Naive thymus-derived CD8-positive, alpha-beta T cell (primary cell): ENCODE measurements at regions not wholly inside any gene's neighbourhood (a gene's known extent, or its start where the extent isn't known, plus 50 kb on each side); places are given as distances from the start of the nearest gene placed in this dataset.
A peak's percentile ranks its signal among the peaks of the same experiment; 100 is the strongest.

Experiments used
- ATAC-seq, 2 donors: fragments of 150-1000 bp; cut with Tn5 transposase in 1 of 2; sonication (Bioruptor Pico), chemical (Tn5 transposase) in 1 of 2; 1 replicate in 1 of 2; 2 replicates in 1 of 2; pipeline ENCODE4 v1.10.0; 2021; ENCODE audit warnings: mild to moderate bottlenecking in 2 of 2, moderate library complexity in 2 of 2
- POLR2A ChIA-PET: fragments of 350-600 bp; sonication (Branson Sonifier 250); formaldehyde crosslinking; loops from one replicate; lab custom pipeline; 2021; ENCODE audit warnings: antibody characterized with exemption; lab: Charles Lee
- DNase-seq, 10 donors: peaks; one replicate each; pipeline versions ENCODE4 v3.0.0 to v3.0.0-alpha.2; 2020 to 2022
- H3K27ac Mint-ChIP-seq, 10 donors: one replicate each; pipeline ENCODE4 v1.8.0; 2020 to 2022; ENCODE audit warnings: mild to moderate bottlenecking in 10 of 10, mixed read lengths in 10 of 10, moderate library complexity in 4 of 10, inconsistent platforms in 1 of 10
- H3K27me3 Mint-ChIP-seq, 5 donors: one replicate each; pipeline ENCODE4 v1.8.0; 2021 to 2022; ENCODE audit warnings: mixed read lengths in 5 of 5
- H3K36me3 Mint-ChIP-seq, 3 donors: one replicate each; pipeline ENCODE4 v1.8.0; 2020 to 2022; ENCODE audit warnings: mixed read lengths in 3 of 3, mild to moderate bottlenecking in 2 of 3, inconsistent platforms in 1 of 3
- H3K4me1 Mint-ChIP-seq, 4 donors: one replicate each; pipeline ENCODE4 v1.8.0; 2021 to 2022; ENCODE audit warnings: mixed read lengths in 4 of 4
- H3K4me3 Mint-ChIP-seq, 10 donors: one replicate each; pipeline ENCODE4 v1.8.0; 2020 to 2022; ENCODE audit warnings: mild to moderate bottlenecking in 10 of 10, mixed read lengths in 10 of 10, moderate library complexity in 6 of 10, inconsistent platforms in 1 of 10
- H3K9me3 Mint-ChIP-seq, 9 donors: one replicate each; pipeline ENCODE4 v1.8.0; 2020 to 2022; ENCODE audit warnings: mixed read lengths in 9 of 9, mild to moderate bottlenecking in 3 of 9, inconsistent platforms in 1 of 9, moderate library complexity in 1 of 9

DNA sequence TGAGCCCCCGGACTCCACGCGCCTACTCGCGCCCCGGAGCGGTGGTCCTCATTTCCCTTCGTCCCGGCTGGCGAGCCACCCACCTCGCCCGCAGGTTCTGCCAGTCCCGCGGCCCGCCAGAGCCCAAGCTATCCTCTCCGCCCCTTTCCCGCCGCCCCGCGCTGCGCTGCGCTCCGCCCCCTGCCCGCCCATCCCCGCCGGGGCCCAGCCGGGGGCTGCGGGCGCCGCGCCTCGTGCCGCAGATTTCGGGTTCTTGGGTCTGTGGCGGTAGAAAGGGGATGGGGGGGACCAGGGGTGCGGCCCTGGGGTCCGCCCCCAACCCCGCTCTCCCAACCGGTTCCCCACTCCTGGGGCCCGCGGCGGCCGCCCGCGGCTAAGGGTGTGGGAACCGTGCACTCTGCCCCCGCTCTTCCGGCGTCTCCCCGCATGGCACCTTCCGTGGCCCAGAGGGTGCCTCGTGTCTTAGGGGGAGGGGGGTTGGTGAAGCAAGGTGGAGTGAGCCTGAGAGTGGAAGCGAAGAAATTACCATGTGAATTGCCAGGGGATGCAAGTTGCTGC is 650.8 kb upstream of the DIPK2B start:
- POLR2A ChIA-PET, result interaction anchor here (1.9 kb wide), 1 partner anchor 45 kb away, joined by 10 read pairs; no protein-coding TSS in a partner anchor
- H3K9me3 Mint-ChIP-seq, result no peaks in the 10 kb centered on the region
- H3K27me3 Mint-ChIP-seq, result peaks cover 0 to 3% (median 0%) of the 10 kb centered on the region in 5 donors
- peaks cover 6 to 16% (median 8%) of the 10 kb centered on the region in 4 donors for H3K4me1 Mint-ChIP-seq
- peaks cover 0 to 10% (median 0%) of the 10 kb centered on the region in 3 donors for H3K36me3 Mint-ChIP-seq
- peak overlapping the region; percentile 73 to 89 (median 84) for H3K4me3 Mint-ChIP-seq
- ATAC-seq (peak; percentile 74 to 75), DNase-seq (peak in 9 of 10 donors; percentile 2 to 67 (median 25))
- H3K27ac Mint-ChIP-seq, result peak overlapping the region in 3 of 10 donors; percentile 2 to 49 (median 39)

DNA sequence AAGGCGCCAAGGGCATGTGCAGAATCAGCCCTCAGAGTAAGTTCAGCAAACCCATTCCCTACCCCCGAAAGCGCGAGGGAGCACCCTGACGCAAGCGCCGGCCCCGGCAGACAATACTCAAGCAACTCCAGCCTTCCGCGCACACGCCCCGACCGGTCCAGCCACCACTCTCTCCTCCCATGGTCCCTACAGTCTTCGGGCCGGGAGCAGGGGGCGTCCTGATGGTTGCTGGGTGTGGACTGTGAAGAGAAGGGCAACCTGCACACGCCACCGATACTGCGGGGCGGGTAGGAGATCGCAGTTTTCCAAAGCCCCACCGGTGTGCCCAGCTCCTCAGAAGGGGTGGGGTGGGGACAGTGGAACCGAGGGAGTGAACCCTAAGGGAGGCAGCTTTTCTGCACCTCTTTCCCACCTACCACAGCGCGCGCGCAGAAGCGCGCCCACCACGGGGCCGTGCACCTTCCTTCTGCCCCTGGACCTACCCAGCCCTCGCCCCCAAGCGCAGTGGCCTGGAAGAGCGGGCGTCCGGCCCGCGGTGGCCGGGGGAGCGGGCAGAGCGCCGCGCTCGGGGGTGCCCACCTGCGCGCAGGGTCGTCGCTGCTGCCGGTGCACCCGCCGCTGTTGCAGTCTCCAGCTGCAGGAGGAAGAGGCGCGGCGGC is 650.2 kb upstream of the DIPK2B start:
- POLR2A ChIA-PET, result interaction anchor here (1.9 kb wide), 1 partner anchor 44 kb away, joined by 10 read pairs; no protein-coding TSS in a partner anchor
- H3K27ac Mint-ChIP-seq, result peak overlapping the region in 6 of 10 donors; percentile 1 to 81 (median 72)
- H3K4me3 Mint-ChIP-seq, result peak overlapping the region; percentile 86 to 95 (median 91)
- peaks cover 0 to 10% (median 2%) of the 10 kb centered on the region in 3 donors for H3K36me3 Mint-ChIP-seq
- DNase-seq, result peak in 4 of 10 donors; percentile 5 to 54 (median 18)
- peaks cover 0 to 3% (median 0%) of the 10 kb centered on the region in 5 donors for H3K27me3 Mint-ChIP-seq
- H3K9me3 Mint-ChIP-seq, result no peaks in the 10 kb centered on the region
- peak; percentile 45 to 50 for ATAC-seq
- peaks cover 6 to 16% (median 8%) of the 10 kb centered on the region in 4 donors for H3K4me1 Mint-ChIP-seq

DNA sequence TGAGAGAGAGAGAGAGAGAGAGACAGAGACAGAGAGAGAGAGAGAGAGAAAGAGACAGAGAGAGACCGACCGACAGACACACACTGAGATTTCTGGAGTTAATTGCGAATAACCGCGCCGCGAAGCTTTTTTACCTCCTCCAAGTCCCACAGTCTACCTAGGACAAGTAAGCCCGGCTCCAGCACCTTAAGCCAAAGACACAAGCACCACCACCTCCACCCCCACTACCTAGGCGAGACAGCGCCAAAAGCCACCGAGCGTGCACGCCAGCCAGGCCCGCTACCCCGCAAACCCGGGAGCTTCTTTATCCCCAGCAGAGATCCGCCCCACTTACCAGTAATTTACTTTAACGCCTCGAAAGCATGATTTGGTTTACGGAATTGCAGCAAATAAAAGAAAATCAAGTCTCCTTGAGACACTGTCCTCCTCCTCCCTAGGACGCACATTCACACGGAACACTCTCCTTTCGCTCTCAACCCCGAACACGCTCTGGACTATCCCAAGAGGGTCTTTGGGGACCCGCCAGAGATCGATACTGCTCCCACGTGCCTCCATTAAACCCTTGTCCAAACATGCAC is 649.6 kb upstream of the DIPK2B start:
- ATAC-seq (peak; percentile 33 to 34), DNase-seq (peak in 5 of 10 donors; percentile 1 to 18 (median 12))
- H3K36me3 Mint-ChIP-seq, result peaks cover 0 to 10% (median 2%) of the 10 kb centered on the region in 3 donors
- peaks cover 6 to 16% (median 8%) of the 10 kb centered on the region in 4 donors for H3K4me1 Mint-ChIP-seq
- peak overlapping the region in 8 of 10 donors; percentile 25 to 81 (median 72) for H3K27ac Mint-ChIP-seq
- H3K27me3 Mint-ChIP-seq, result peaks cover 0 to 3% (median 0%) of the 10 kb centered on the region in 5 donors
- POLR2A ChIA-PET, result interaction anchor here (1.9 kb wide), 1 partner anchor 44 kb away, joined by 10 read pairs; no protein-coding TSS in a partner anchor
- peak overlapping the region; percentile 86 to 95 (median 91) for H3K4me3 Mint-ChIP-seq
- H3K9me3 Mint-ChIP-seq, result no peaks in the 10 kb centered on the region

DNA sequence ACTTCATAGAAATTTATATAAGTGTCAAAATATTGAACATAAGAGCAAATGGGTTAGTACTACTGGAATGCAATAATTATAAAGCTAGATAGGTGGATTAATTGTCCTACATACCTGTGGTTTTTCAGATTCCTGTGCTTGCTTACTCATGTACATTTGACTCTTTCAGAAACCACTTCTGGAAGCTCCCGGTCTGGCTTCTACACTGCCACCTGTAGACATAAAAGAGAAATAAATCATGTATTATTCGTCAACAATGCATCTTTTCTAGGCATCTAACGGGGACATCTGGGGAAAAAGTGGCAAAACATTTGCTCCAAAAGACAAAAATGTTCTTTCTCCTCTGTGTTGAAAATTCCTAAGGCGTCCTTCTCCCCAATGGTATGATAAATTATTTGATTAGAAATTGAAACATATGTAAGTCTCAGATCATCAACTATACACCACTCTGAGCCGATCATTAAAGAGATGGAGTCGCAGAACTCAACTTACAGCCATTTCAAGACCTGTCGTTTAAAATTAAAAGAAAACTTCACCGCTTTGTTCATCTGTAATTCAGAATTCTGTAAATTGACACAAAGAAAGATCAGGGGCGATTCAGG is 648.7 kb upstream of the DIPK2B start:
- DNase-seq, result peak in 4 of 10 donors; percentile 24 to 57 (median 30)
- Mint-ChIP-seq H3K9me3 (no peaks in the 10 kb centered on the region), H3K36me3 (peaks cover 0 to 10% (median 2%) of the 10 kb centered on the region in 3 donors), H3K4me1 (peaks cover 6 to 16% (median 8%) of the 10 kb centered on the region in 4 donors), H3K4me3 (peak overlapping the region; percentile 86 to 95 (median 91)), H3K27me3 (no peaks in the 10 kb centered on the region), H3K27ac (peak overlapping the region in 4 of 10 donors; percentile 16 to 71 (median 48))
- POLR2A ChIA-PET, result no interaction called here
- peak in 1 of 2 donors; percentile 31 for ATAC-seq

DNA sequence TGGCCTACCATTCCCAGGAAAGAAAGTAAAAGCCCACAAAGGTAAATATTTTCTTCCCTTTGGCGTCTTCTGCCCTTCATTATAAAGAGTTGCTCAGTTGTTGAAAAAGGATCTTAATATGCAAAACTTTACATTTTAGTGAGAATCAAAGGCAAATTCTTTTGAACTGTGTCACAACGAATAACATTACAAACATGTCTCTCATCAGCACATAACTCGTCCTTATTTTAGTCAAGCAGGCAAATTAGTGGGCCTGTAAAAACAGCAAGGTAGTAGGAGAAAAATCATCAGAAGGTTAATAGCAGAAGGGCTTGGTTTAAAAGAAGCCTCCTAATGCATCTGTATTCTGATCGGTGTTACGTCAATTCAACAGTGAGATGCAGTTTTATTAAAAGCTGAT is 647.3 kb upstream of the DIPK2B start:
- Mint-ChIP-seq H3K27me3 (no peaks in the 10 kb centered on the region), H3K36me3 (peaks cover 0 to 10% (median 2%) of the 10 kb centered on the region in 3 donors), H3K27ac (no peak overlapping the region), H3K4me1 (peaks cover 6 to 16% (median 8%) of the 10 kb centered on the region in 4 donors), H3K9me3 (no peaks in the 10 kb centered on the region), H3K4me3 (no peak overlapping the region)
- POLR2A ChIA-PET, result no interaction called here
- ATAC-seq, result no peak
- no peak for DNase-seq

DNA sequence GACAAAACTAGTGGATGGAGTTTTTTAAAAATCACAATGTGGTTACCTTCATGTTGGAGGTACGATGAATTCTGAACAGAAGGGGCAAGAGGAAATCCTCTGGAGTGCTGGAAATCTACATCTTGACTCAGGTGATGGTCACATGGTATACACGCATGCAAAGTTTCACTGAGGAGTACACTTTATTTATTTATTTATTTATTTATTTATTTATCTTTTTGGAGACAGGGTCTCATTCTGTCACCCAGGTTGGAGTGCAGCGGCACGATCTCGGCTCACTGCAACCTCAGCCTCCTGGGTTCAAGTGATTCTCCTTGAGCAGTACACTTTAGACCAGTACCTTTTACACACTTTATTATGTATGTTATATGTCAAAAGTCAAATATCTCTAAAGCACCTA is 645.7 kb upstream of the DIPK2B start:
- H3K4me1 Mint-ChIP-seq, result peaks cover 7 to 24% (median 11%) of the 10 kb centered on the region in 4 donors
- H3K9me3 Mint-ChIP-seq, result no peaks in the 10 kb centered on the region
- POLR2A ChIA-PET, result no interaction called here
- ATAC-seq (no peak), DNase-seq (no peak)
- H3K27me3 Mint-ChIP-seq, result no peaks in the 10 kb centered on the region
- peaks cover 0 to 10% (median 2%) of the 10 kb centered on the region in 3 donors for H3K36me3 Mint-ChIP-seq
- no peak overlapping the region for H3K27ac Mint-ChIP-seq
- H3K4me3 Mint-ChIP-seq, result no peak overlapping the region

DNA sequence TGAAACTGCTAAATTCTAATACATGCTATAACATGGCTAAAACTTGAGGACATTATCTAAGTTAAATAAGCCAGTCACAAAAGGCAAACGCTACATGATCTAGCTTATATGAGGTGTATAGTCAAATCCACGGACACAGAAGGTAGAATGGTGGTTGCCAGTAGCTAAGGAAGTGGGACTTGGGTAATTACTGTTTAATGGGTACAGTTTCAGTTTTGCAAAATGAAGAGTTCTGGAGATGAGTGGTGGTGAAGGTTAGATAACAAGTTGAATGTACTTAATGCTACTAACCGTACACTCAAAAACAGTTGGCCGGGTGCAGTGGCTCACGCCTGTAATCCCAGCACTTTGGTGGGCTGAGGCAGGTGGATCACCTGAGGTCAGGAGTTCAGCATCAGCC is 644.5 kb upstream of the DIPK2B start:
- no peak overlapping the region for H3K4me3 Mint-ChIP-seq
- POLR2A ChIA-PET, result no interaction called here

DNA sequence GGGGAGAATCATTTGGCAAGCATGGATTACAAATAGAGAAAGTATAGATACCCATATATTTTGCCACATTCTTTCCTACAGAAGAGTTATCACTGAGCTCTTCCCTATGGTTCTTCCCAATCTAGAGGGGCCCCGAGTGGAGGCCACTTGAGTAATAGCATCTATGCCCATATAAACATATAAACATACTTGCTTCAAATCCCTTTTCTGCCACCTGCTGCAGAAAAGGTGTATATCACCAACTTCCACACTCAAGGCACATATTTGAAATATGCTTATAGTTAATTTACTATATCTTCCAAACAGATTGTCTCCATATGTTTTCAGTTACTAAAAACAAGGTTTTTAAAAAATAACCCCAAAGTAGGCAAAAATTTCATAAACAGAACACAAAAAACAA is 642.8 kb upstream of the DIPK2B start:
- POLR2A ChIA-PET, result no interaction called here
- ATAC-seq (peak in 1 of 2 donors; percentile 39), DNase-seq (peak in 2 of 10 donors; percentile 7 to 16)
- peak overlapping the region in 1 of 10 donors; percentile 41 for H3K27ac Mint-ChIP-seq
- H3K36me3 Mint-ChIP-seq, result peaks cover 0 to 2% (median 0%) of the 10 kb centered on the region in 3 donors
- H3K27me3 Mint-ChIP-seq, result no peaks in the 10 kb centered on the region
- H3K4me3 Mint-ChIP-seq, result no peak overlapping the region
- peaks cover 1 to 11% (median 5%) of the 10 kb centered on the region in 4 donors for H3K4me1 Mint-ChIP-seq
- H3K9me3 Mint-ChIP-seq, result no peaks in the 10 kb centered on the region

More for the DNA sequence above, 644.5 kb upstream of the DIPK2B start:
- peaks cover 5 to 21% (median 7%) of the 10 kb centered on the region in 4 donors for H3K4me1 Mint-ChIP-seq
- ATAC-seq (no peak), DNase-seq (no peak)
- H3K36me3 Mint-ChIP-seq, result peaks cover 0 to 9% (median 2%) of the 10 kb centered on the region in 3 donors
- H3K9me3 Mint-ChIP-seq, result no peaks in the 10 kb centered on the region
- H3K27ac Mint-ChIP-seq, result no peak overlapping the region
- H3K27me3 Mint-ChIP-seq, result no peaks in the 10 kb centered on the region

DNA sequence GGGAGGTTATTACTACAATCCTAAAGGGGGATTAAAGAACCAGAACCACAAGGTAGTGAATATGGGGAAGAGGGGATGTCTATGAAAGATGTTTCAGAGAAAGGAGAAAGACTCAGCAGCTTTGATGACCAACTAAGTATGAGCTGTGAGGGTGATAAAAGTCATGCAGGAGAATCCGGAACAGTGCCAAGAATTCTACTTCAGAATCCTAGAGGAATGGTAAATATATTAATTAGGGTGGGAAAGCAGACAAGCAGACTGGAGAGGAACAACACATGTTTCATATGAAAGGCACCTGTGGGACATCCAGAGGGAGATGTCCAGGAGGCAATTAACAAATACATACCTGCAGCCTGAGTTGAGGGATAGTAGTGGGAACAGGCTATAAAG is 642.2 kb upstream of the DIPK2B start:
- no peaks in the 10 kb centered on the region for H3K27me3 Mint-ChIP-seq
- POLR2A ChIA-PET, result no interaction called here
- ATAC-seq, result no peak
- H3K36me3 Mint-ChIP-seq, result peaks cover 0 to 2% (median 0%) of the 10 kb centered on the region in 3 donors
- DNase-seq, result no peak
- H3K4me3 Mint-ChIP-seq, result no peak overlapping the region
- no peaks in the 10 kb centered on the region for H3K9me3 Mint-ChIP-seq
- peak overlapping the region in 1 of 10 donors; percentile 41 for H3K27ac Mint-ChIP-seq
- peaks cover 1 to 11% (median 5%) of the 10 kb centered on the region in 4 donors for H3K4me1 Mint-ChIP-seq

DNA sequence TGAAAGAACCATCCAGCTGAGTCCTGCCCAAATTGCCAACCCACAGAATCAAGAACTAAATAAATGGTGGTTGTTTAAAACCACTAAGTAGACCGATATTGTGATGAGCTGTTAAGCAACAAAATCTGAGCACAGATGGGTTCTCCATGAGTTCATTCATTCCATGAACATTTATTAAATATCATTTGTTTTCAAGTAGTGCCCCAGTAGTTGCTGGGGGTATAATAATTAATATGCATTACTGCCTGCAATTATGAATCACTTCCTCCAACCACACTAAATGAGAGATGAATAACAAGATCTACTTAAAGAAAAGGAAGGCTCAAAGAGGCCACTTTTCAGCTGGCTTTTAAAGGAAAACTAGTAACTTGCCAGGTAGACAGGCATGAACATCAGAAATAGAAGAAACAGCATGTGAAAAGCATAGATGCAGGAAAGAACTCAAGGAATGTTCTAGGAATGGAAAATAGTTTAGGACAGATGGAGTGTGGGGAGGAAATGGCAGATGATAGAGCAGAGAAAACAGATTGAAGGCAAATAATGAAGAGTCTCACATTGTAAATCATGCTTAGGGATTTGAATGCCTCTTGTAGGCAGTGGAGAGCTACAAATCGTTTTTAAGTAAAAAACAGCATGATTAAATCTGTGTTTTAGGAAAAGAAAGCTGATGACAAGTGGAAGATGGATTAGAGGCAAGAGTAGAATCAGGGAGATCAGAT is 641.7 kb upstream of the DIPK2B start:
- DNase-seq (no peak), ATAC-seq (no peak)
- no peaks in the 10 kb centered on the region for H3K9me3 Mint-ChIP-seq
- H3K36me3 Mint-ChIP-seq, result peaks cover 0 to 2% (median 0%) of the 10 kb centered on the region in 3 donors
- H3K4me3 Mint-ChIP-seq, result no peak overlapping the region
- POLR2A ChIA-PET, result no interaction called here
- H3K27me3 Mint-ChIP-seq, result no peaks in the 10 kb centered on the region
- peaks cover 1 to 11% (median 5%) of the 10 kb centered on the region in 4 donors for H3K4me1 Mint-ChIP-seq
- H3K27ac Mint-ChIP-seq, result peak overlapping the region in 3 of 10 donors; percentile 37 to 78 (median 41)

DNA sequence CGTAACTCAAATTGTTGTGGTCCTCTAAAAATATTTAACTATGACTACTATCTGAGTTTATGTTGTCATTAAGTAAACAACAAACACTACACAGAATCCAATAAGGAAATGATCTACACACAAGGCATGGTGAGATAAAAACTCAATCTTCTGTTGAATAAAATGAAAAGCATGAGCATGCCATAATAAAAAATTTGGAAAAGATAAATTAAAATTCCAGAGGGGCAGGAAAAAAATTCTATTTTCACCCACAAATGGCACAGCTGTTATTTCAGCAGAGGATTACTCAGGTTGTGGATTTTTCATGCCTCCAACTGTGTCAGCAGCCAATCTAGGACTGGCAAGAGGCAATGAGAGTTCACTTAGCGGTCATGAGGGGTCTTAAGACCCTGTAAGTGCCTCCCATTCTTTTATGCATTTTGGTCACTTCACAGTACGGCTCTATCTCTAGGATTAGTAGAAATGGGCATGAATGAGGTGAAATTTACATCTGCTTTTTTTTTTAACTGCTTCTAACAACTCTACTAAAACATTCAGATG is 639.8 kb upstream of the DIPK2B start:
- H3K27ac Mint-ChIP-seq, result no peak overlapping the region

More for the DNA sequence above, 639.8 kb upstream of the DIPK2B start:
- Mint-ChIP-seq H3K4me3 (no peak overlapping the region), H3K4me1 (peaks cover 1 to 11% (median 5%) of the 10 kb centered on the region in 4 donors), H3K27me3 (no peaks in the 10 kb centered on the region), H3K9me3 (no peaks in the 10 kb centered on the region), H3K36me3 (no peaks in the 10 kb centered on the region)
- DNase-seq (no peak), ATAC-seq (no peak)
- POLR2A ChIA-PET, result no interaction called here
